ENCODE measurements at regions not wholly inside any gene's neighbourhood (a gene's known extent, or its start where the extent isn't known, plus 50 kb on each side); places are given as distances from the start of the nearest gene placed in this dataset.

- TF ChIP-seq REST (IDR thresholded peaks at IDR 0.05; ENCODE audit: insufficient replicate concordance, low read depth), result no peak
- no peak for TF ChIP-seq GABPA (IDR thresholded peaks at IDR 0.05; ENCODE audit: low read depth)
- TF ChIP-seq, protein P1, sequence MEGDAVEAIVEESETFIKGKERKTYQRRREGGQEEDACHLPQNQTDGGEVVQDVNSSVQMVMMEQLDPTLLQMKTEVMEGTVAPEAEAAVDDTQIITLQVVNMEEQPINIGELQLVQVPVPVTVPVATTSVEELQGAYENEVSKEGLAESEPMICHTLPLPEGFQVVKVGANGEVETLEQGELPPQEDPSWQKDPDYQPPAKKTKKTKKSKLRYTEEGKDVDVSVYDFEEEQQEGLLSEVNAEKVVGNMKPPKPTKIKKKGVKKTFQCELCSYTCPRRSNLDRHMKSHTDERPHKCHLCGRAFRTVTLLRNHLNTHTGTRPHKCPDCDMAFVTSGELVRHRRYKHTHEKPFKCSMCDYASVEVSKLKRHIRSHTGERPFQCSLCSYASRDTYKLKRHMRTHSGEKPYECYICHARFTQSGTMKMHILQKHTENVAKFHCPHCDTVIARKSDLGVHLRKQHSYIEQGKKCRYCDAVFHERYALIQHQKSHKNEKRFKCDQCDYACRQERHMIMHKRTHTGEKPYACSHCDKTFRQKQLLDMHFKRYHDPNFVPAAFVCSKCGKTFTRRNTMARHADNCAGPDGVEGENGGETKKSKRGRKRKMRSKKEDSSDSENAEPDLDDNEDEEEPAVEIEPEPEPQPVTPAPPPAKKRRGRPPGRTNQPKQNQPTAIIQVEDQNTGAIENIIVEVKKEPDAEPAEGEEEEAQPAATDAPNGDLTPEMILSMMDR (IDR thresholded peaks at IDR 0.05; ENCODE audit: insufficient read depth, low read length), result no peak
Measured at GRCh38 chr12:125303337-125303736, 238.1 kb downstream of the AACS start.

Data from HL-60 (cell line).